Activated B cell treated with CpG ODN at 0.5 μM for 24 hours (primary cell): ENCODE measurements at regions not wholly inside any gene's neighbourhood (a gene's known extent, or its start where the extent isn't known, plus 50 kb on each side); places are given as distances from the start of the nearest gene placed in this dataset.

Source experiments
- ATAC-seq: fragments of 200-7000 bp; cut with Tn5 transposase; one replicate; pipeline ENCODE4 v1.10.0; 2021; ENCODE audit warnings: low read depth, mild to moderate bottlenecking, moderate library complexity
- CTCF ChIA-PET: fragments of 350-600 bp; sonication (Branson Sonifier 250); formaldehyde crosslinking; loops from one replicate; lab custom pipeline; 2021; ENCODE audit warnings: antibody characterized with exemption; lab: Charles Lee
- POLR2A ChIA-PET: fragments of 350-600 bp; sonication (Branson Sonifier 250); formaldehyde crosslinking; loops from one replicate; lab custom pipeline; 2021; ENCODE audit warnings: antibody characterized with exemption; lab: Charles Lee
- DNase-seq: peaks from one replicate; pipeline ENCODE4 v3.0.0; 2022
- H3K27ac Mint-ChIP-seq: one replicate; pipeline ENCODE4 v1.8.0; 2020; ENCODE audit warnings: mixed read lengths
- H3K27me3 Mint-ChIP-seq: one replicate; pipeline ENCODE4 v1.8.0; 2021; ENCODE audit warnings: mixed read lengths
- H3K36me3 Mint-ChIP-seq: one replicate; pipeline ENCODE4 v1.8.0; 2021; ENCODE audit warnings: low read depth, mixed read lengths
- H3K4me1 Mint-ChIP-seq: one replicate; pipeline ENCODE4 v1.8.0; 2021; ENCODE audit warnings: mixed read lengths
- H3K4me3 Mint-ChIP-seq: one replicate; pipeline ENCODE4 v1.8.0; 2020; ENCODE audit warnings: mild to moderate bottlenecking, mixed read lengths
- H3K9me3 Mint-ChIP-seq: one replicate; pipeline ENCODE4 v1.8.0; 2020; ENCODE audit warnings: mixed read lengths
- CTCF ChIP-seq: fragments of 200-600 bp; IDR thresholded peaks from one replicate; pipeline ENCODE4 v1.8.0; 2022; ENCODE audit warnings: antibody characterized with exemption, mild to moderate bottlenecking
- intact Hi-C: fragments of 100-400 bp; cut with micrococcal nuclease; formaldehyde crosslinking; loops from one replicate; pipeline ENCODE4 v1.15.1; 2024

GRCh38 chr3:164332831-164333802 is 745.2 kb downstream of the SI start:
- ATAC-seq (no peak), DNase-seq (no peak)
- intact Hi-C loops = no loop called here
- Mint-ChIP-seq H3K9me3 (peaks cover 2% of the 10 kb centered on the region), H3K4me3 (no peak overlapping the region), H3K4me1 (no peaks in the 10 kb centered on the region), H3K27ac (no peak overlapping the region), H3K27me3 (no peaks in the 10 kb centered on the region), H3K36me3 (no peaks in the 10 kb centered on the region)
- TF ChIP-seq CTCF = no peak
- POLR2A ChIA-PET = no interaction called here
- CTCF ChIA-PET = no interaction called here

GRCh38 chr3:164326714-164327113 is 751.6 kb downstream of the SI start:
- no peak overlapping the region for H3K27ac Mint-ChIP-seq
- H3K27me3 Mint-ChIP-seq = no peaks in the 10 kb centered on the region
- CTCF ChIA-PET = no interaction called here
- POLR2A ChIA-PET = no interaction called here
- H3K4me1 Mint-ChIP-seq = no peaks in the 10 kb centered on the region
- H3K36me3 Mint-ChIP-seq = no peaks in the 10 kb centered on the region
- TF ChIP-seq CTCF = no peak
- ATAC-seq (no peak), DNase-seq (no peak)
- H3K4me3 Mint-ChIP-seq = no peak overlapping the region
- H3K9me3 Mint-ChIP-seq = no peaks in the 10 kb centered on the region
- intact Hi-C loops = no loop called here

- H3K9me3 Mint-ChIP-seq = peaks cover 2% of the 10 kb centered on the region
- no peaks in the 10 kb centered on the region for H3K27me3 Mint-ChIP-seq
- no peaks in the 10 kb centered on the region for H3K36me3 Mint-ChIP-seq
- intact Hi-C loops = no loop called here
- H3K27ac Mint-ChIP-seq = no peak overlapping the region
- DNase-seq = no peak
- no peaks in the 10 kb centered on the region for H3K4me1 Mint-ChIP-seq
- no peak overlapping the region for H3K4me3 Mint-ChIP-seq
- ATAC-seq = no peak
- ChIA-PET POLR2A (no interaction called here), CTCF (no interaction called here)
- TF ChIP-seq CTCF = no peak
Observed at GRCh38 chr3:164320962-164321361, 757.3 kb downstream of the SI start.

GRCh38 chr3:164306042-164306441 is 772.3 kb downstream of the SI start:
- peaks cover 2% of the 10 kb centered on the region for H3K9me3 Mint-ChIP-seq
- POLR2A ChIA-PET = no interaction called here
- no peaks in the 10 kb centered on the region for H3K27me3 Mint-ChIP-seq
- no peak for DNase-seq
- H3K4me3 Mint-ChIP-seq = no peak overlapping the region
- no peaks in the 10 kb centered on the region for H3K36me3 Mint-ChIP-seq
- CTCF ChIA-PET = no interaction called here
- ATAC-seq = no peak
- intact Hi-C loops = no loop called here
- no peaks in the 10 kb centered on the region for H3K4me1 Mint-ChIP-seq
- no peak overlapping the region for H3K27ac Mint-ChIP-seq
- TF ChIP-seq CTCF = no peak

GRCh38 chr3:164303894-164304293 is 774.4 kb downstream of the SI start:
- DNase-seq = no peak
- intact Hi-C loops = loop anchor here (2.0 kb wide), 1 partner anchor 19 kb away; no protein-coding TSS in a partner anchor
- H3K27ac Mint-ChIP-seq = no peak overlapping the region
- no peak overlapping the region for H3K4me3 Mint-ChIP-seq
- H3K9me3 Mint-ChIP-seq = peaks cover 2% of the 10 kb centered on the region
- H3K36me3 Mint-ChIP-seq = no peaks in the 10 kb centered on the region
- ChIA-PET POLR2A (no interaction called here), CTCF (no interaction called here)
- H3K4me1 Mint-ChIP-seq = no peaks in the 10 kb centered on the region
- TF ChIP-seq CTCF = no peak
- H3K27me3 Mint-ChIP-seq = no peaks in the 10 kb centered on the region
- ATAC-seq = no peak
